Tibial nerve (tissue), 4 donors: ENCODE measurements at regions not wholly inside any gene's neighbourhood (a gene's known extent, or its start where the extent isn't known, plus 50 kb on each side); places are given as distances from the start of the nearest gene placed in this dataset.

Experiments used
- DNase-seq, 2 donors: peaks; one replicate each; pipeline ENCODE4 v3.0.0-alpha.2; 2019; ENCODE audit warnings: low spot score in 2 of 2
- H3K27ac ChIP-seq, 4 donors: fragments of 200-600 bp; sonication (generic) in 3 of 4; one replicate each; pipeline ENCODE4 v1.5.1; 2017 to 2019; ENCODE audit warnings: mild to moderate bottlenecking in 1 of 4
- H3K27me3 ChIP-seq, 2 donors: fragments of 200-600 bp; sonication (generic) in 1 of 2; one replicate each; pipeline versions ENCODE4 v1.5.1 to v1.6.0; 2017 to 2019
- H3K36me3 ChIP-seq, 3 donors: fragments of 200-600 bp; sonication (generic); one replicate each; pipeline ENCODE4 v1.5.1; 2018 to 2019
- H3K4me1 ChIP-seq, 4 donors: fragments of 200-600 bp; sonication (generic) in 3 of 4; one replicate each; pipeline ENCODE4 v1.5.1; 2017 to 2019
- H3K4me3 ChIP-seq, 4 donors: fragments of 200-600 bp; sonication (generic) in 3 of 4; one replicate each; pipeline ENCODE4 v1.5.1; 2017 to 2019; ENCODE audit warnings: mild to moderate bottlenecking in 1 of 4, moderate library complexity in 1 of 4
- H3K9me3 ChIP-seq, 4 donors: fragments of 200-600 bp; sonication (generic) in 3 of 4; one replicate each; pipeline ENCODE4 v1.5.1; 2017 to 2019
- CTCF ChIP-seq, 5 experiments: fragments of 200-600 bp in 3 of 5; fragments of 450-650 bp in 2 of 5; sonication (generic) in 3 of 5; IDR thresholded peaks; one replicate each; pipeline ENCODE4 v1.5.1; 2016 to 2019; ENCODE audit warnings: antibody characterized with exemption in 5 of 5, mild to moderate bottlenecking in 3 of 5, moderate library complexity in 2 of 5
- EP300 ChIP-seq, 2 donors: sonication (generic); formaldehyde crosslinking; IDR thresholded peaks; one replicate each; pipeline ENCODE4 v1.6.1; 2017; ENCODE audit warnings: antibody characterized with exemption in 2 of 2, mild to moderate bottlenecking in 1 of 2
- POLR2A ChIP-seq, 2 donors: fragments of 450-650 bp; IDR thresholded peaks; one replicate each; pipeline ENCODE4 v1.6.1; 2017; ENCODE audit warnings: antibody characterized with exemption in 2 of 2, mild to moderate bottlenecking in 2 of 2, moderate library complexity in 2 of 2
- WGBS, 2 donors: methylation state at CpG; one replicate each; pipeline ENCODE4 v1.1.5; 2018; 5-methylcytosine and 5-hydroxymethylcytosine counted together

- TF ChIP-seq CTCF (IDR thresholded peaks at IDR 0.05), result no peak
- no peak for TF ChIP-seq POLR2A (IDR thresholded peaks at IDR 0.05)
- no peak for TF ChIP-seq EP300 (IDR thresholded peaks at IDR 0.05)
- DNase-seq, result no peak
- H3K9me3 ChIP-seq, result no peaks in the 10 kb centered on the region
- 68 to 71% methylated on average over 6 to 7 of the region's 7 CpGs for WGBS, 2 donors
- H3K4me1 ChIP-seq, result peaks cover 0 to 14% (median 13%) of the 10 kb centered on the region in 4 donors
- no peak overlapping the region for H3K27ac ChIP-seq
- no peaks in the 10 kb centered on the region for H3K36me3 ChIP-seq
- H3K4me3 ChIP-seq, result no peak overlapping the region
- peaks cover 0 to 3% of the 10 kb centered on the region in 2 donors for H3K27me3 ChIP-seq
Observed at GRCh38 chr1:54479841-54480524, 68.0 kb upstream of the ACOT11 start.

DNA sequence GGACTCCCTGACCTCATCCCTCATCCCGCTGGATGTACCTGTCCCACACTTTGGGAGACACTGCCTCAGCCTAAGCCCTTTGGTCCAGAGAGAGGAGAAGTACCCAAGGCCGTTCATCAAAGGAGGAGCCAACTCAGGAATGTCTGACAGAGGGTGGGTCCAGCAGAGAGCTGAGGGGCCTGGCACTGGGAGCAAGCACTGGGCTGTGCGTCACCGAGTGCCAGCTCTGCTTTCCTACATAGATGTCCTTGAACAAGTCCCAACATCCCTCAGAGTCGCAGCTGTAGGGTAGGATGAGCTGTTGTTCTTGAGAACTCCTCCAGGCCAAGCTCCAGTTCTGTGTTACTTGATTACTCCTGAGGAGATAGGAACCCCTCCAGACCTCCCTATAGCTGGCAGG, 68.8 kb upstream of the ACOT11 start:
- Histone ChIP-seq H3K9me3 (no peaks in the 10 kb centered on the region), H3K4me1 (peaks cover 0 to 22% (median 16%) of the 10 kb centered on the region in 4 donors), H3K36me3 (no peaks in the 10 kb centered on the region), H3K27me3 (peaks cover 0 to 4% of the 10 kb centered on the region in 2 donors), H3K4me3 (no peak overlapping the region), H3K27ac (no peak overlapping the region)
- no peak for DNase-seq
- TF ChIP-seq POLR2A (IDR thresholded peaks at IDR 0.05) (no peak), EP300 (IDR thresholded peaks at IDR 0.05) (no peak), CTCF (IDR thresholded peaks at IDR 0.05) (no peak)
- WGBS, 2 donors, result 82 to 84% methylated on average over 5 of the region's 5 CpGs

DNA sequence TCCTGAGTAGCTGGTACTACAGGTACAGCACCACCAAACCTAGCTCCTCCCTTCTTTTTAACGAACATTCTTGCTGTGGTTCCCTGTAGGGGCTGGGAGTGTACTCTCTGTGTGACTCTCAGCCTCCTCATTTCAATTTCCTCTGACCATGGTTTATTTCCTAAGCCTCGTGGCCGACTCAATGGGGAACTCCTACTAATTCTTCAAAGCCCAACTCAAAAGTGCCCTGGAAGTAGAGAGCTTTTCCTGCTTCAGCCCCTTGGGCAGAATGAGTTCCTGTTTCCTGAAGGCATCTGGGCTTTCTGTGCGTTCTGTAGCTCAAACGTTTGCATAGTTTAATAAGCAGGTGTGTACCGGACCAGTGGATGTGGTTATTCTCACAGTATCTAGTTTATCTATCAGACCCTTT, 70.9 kb upstream of the ACOT11 start:
- no peaks in the 10 kb centered on the region for H3K9me3 ChIP-seq
- no peaks in the 10 kb centered on the region for H3K36me3 ChIP-seq
- H3K4me3 ChIP-seq, result no peak overlapping the region
- 68 to 70% methylated on average over 6 of the region's 6 CpGs for WGBS, 2 donors
- H3K27me3 ChIP-seq, result peaks cover 0 to 4% of the 10 kb centered on the region in 2 donors
- H3K4me1 ChIP-seq, result peaks cover 0 to 22% (median 16%) of the 10 kb centered on the region in 4 donors
- TF ChIP-seq CTCF (IDR thresholded peaks at IDR 0.05), result no peak
- no peak for TF ChIP-seq EP300 (IDR thresholded peaks at IDR 0.05)
- no peak for TF ChIP-seq POLR2A (IDR thresholded peaks at IDR 0.05)
- H3K27ac ChIP-seq, result no peak overlapping the region
- DNase-seq, result no peak

- H3K9me3 ChIP-seq, result no peaks in the 10 kb centered on the region
- H3K27ac ChIP-seq, result no peak overlapping the region
- H3K4me1 ChIP-seq, result peaks cover 0 to 22% (median 16%) of the 10 kb centered on the region in 4 donors
- no peak for DNase-seq
- peaks cover 0 to 4% of the 10 kb centered on the region in 2 donors for H3K27me3 ChIP-seq
- no peak overlapping the region for H3K4me3 ChIP-seq
- WGBS, 2 donors, result 61 to 71% methylated on average over 4 of the region's 4 CpGs
- no peak for TF ChIP-seq EP300 (IDR thresholded peaks at IDR 0.05)
- no peak for TF ChIP-seq POLR2A (IDR thresholded peaks at IDR 0.05)
- no peak for TF ChIP-seq CTCF (IDR thresholded peaks at IDR 0.05)
- H3K36me3 ChIP-seq, result no peaks in the 10 kb centered on the region
Observed at GRCh38 chr1:54476530-54477109, 70.4 kb upstream of the SSBP3 start.

GRCh38 chr1:54475946-54476516, 69.8 kb upstream of the SSBP3 start:
- no peaks in the 10 kb centered on the region for H3K9me3 ChIP-seq
- peaks cover 0 to 4% of the 10 kb centered on the region in 2 donors for H3K27me3 ChIP-seq
- H3K4me1 ChIP-seq, result peaks cover 0 to 22% (median 13%) of the 10 kb centered on the region in 4 donors
- H3K27ac ChIP-seq, result no peak overlapping the region
- H3K36me3 ChIP-seq, result no peaks in the 10 kb centered on the region
- TF ChIP-seq POLR2A (IDR thresholded peaks at IDR 0.05), result no peak
- TF ChIP-seq CTCF (IDR thresholded peaks at IDR 0.05), result no peak
- TF ChIP-seq EP300 (IDR thresholded peaks at IDR 0.05), result no peak
- DNase-seq, result no peak
- no peak overlapping the region for H3K4me3 ChIP-seq
- 23 to 31% methylated on average over 10 of the region's 10 CpGs for WGBS, 2 donors
